SK-N-SH (cell line): ENCODE measurements at regions not wholly inside any gene's neighbourhood (a gene's known extent, or its start where the extent isn't known, plus 50 kb on each side); places are given as distances from the start of the nearest gene placed in this dataset.
A peak's percentile ranks its signal among the peaks of the same experiment; 100 is the strongest.

Experiments used
- CTCF ChIA-PET: fragments of 300-600, 350-600 bp; formaldehyde crosslinking; extraction: SDS; loops from one replicate; lab custom pipeline; 2021; lab: Yijun Ruan, JAX
- POLR2A ChIA-PET: fragments of 350-600 bp; sonication (Branson Sonifier 250); formaldehyde crosslinking; extraction: SDS; loops from one replicate; lab custom pipeline; 2020; ENCODE audit warnings: antibody characterized with exemption, inconsistent platforms; lab: Yijun Ruan, JAX
- DNase-seq: peaks from one replicate; pipeline ENCODE4 v3.0.0; 2012
- H2AFZ ChIP-seq: fragments of 200-600 bp; sonication (generic); 2 replicates; pipeline ENCODE4 v1.8.1; 2016; ENCODE audit warnings: antibody characterized with exemption, mild to moderate bottlenecking, low read depth
- H3F3A ChIP-seq: fragments of 200-600 bp; sonication (generic); replicated peaks from 2 replicates; pipeline ENCODE3; 2016; ENCODE audit warnings: antibody characterized with exemption, mild to moderate bottlenecking; ENCODE audit not compliant: insufficient read depth
- H3K27ac ChIP-seq, 2 experiments: fragments of 200-500 bp in 1 of 2; fragments of 200-600 bp in 1 of 2; sonication (Bioruptor generic) in 1 of 2; sonication (generic), shearing (Covaris generic) in 1 of 2; 2 replicates each; pipeline versions ENCODE4 v1.5.1 to v1.6.1; 2014 to 2016; ENCODE audit warnings: low read depth in 2 of 2, inconsistent platforms in 1 of 2, low read length in 1 of 2, mild to moderate bottlenecking in 1 of 2, mixed read lengths in 1 of 2
- H3K27me3 ChIP-seq: fragments of 200-600 bp; sonication (generic), shearing (Covaris generic); 2 replicates; pipeline ENCODE4 v1.6.1; 2016; ENCODE audit warnings: mixed run types; ENCODE audit not compliant: insufficient read depth
- H3K36me3 ChIP-seq, 2 experiments: fragments of 200-500 bp in 1 of 2; fragments of 200-600 bp in 1 of 2; sonication (Bioruptor generic) in 1 of 2; sonication (generic) in 1 of 2; replicated peaks in 1 of 2; 2 replicates each; pipeline versions ENCODE3 to v1.5.1; 2014 to 2016; ENCODE audit warnings: low read length in 1 of 2, mild to moderate bottlenecking in 1 of 2; ENCODE audit not compliant: insufficient read depth in 2 of 2, control insufficient read depth in 1 of 2
- H3K4me1 ChIP-seq, 2 experiments: fragments of 200-500 bp in 1 of 2; fragments of 200-600 bp in 1 of 2; sonication (Bioruptor generic) in 1 of 2; sonication (generic), shearing (Covaris generic) in 1 of 2; 2 replicates each; pipeline versions ENCODE4 v1.5.1 to v1.6.1; 2014 to 2016; ENCODE audit warnings: low read depth in 1 of 2, low read length in 1 of 2, mixed run types in 1 of 2; ENCODE audit not compliant: insufficient read depth in 2 of 2, control insufficient read depth in 1 of 2
- H3K4me2 ChIP-seq: fragments of 200-600 bp; sonication (generic), shearing (Covaris generic); 2 replicates; pipeline ENCODE4 v1.6.1; 2017; ENCODE audit warnings: mixed run types
- H3K4me3 ChIP-seq, 2 experiments: fragments of 200-500 bp in 1 of 2; fragments of 200-600 bp in 1 of 2; sonication (Bioruptor generic) in 1 of 2; sonication (generic), shearing (Covaris generic) in 1 of 2; 2 replicates each; pipeline versions ENCODE4 v1.5.1 to v1.8.1; 2014 to 2016; ENCODE audit warnings: low read depth in 2 of 2, inconsistent platforms in 1 of 2, low read length in 1 of 2, mild to moderate bottlenecking in 1 of 2, mixed read lengths in 1 of 2, moderate library complexity in 1 of 2
- H3K79me2 ChIP-seq: fragments of 200-600 bp; sonication (generic); 2 replicates; pipeline ENCODE4 v1.8.1; 2017; ENCODE audit warnings: mild to moderate bottlenecking; ENCODE audit not compliant: insufficient read depth
- H3K9ac ChIP-seq: fragments of 200-600 bp; sonication (generic); 2 replicates; pipeline ENCODE4 v1.6.1; 2017; ENCODE audit warnings: mixed run types
- H3K9me2 ChIP-seq: fragments of 200-600 bp; sonication (generic); 2 replicates; pipeline ENCODE4 v1.6.1; 2017; ENCODE audit warnings: mixed run types
- H3K9me3 ChIP-seq: fragments of 200-600 bp; sonication (generic); 2 replicates; pipeline ENCODE4 v1.6.1; 2017; ENCODE audit warnings: mixed run types, mild to moderate bottlenecking, moderate library complexity
- H4K20me1 ChIP-seq: fragments of 200-600 bp; sonication (generic); 2 replicates; pipeline ENCODE4 v1.6.1; 2017; ENCODE audit warnings: mild to moderate bottlenecking, mixed run types; ENCODE audit not compliant: insufficient read depth
- CHD2 ChIP-seq: fragments of 150-350 bp; IDR thresholded peaks from 2 replicates; pipeline ENCODE4 v1.6.1; 2018; ENCODE audit warnings: low read length; ENCODE audit not compliant: partially characterized antibody
- ELF1 ChIP-seq: IDR thresholded peaks from 2 replicates; pipeline ENCODE4 v1.4.0; 2012
- EP300 ChIP-seq, 2 experiments: IDR thresholded peaks; 2 replicates each; pipeline versions ENCODE4 v1.4.0 to v1.6.1; 2012; ENCODE audit warnings: borderline replicate concordance in 1 of 2, low read depth in 1 of 2, low read length in 1 of 2
- FOSL2 ChIP-seq: IDR thresholded peaks from 2 replicates; pipeline ENCODE4 v1.4.0; 2012; ENCODE audit warnings: low read depth, mild to moderate bottlenecking, moderate library complexity, borderline replicate concordance
- GATA2 ChIP-seq: sonication (generic); formaldehyde crosslinking; IDR thresholded peaks from 2 replicates; pipeline ENCODE4 v1.5.0; 2020; ENCODE audit warnings: mild to moderate bottlenecking, missing genetic modification reagents
- MXI1 ChIP-seq: IDR thresholded peaks from 2 replicates; pipeline ENCODE4 v1.6.1; 2012; ENCODE audit warnings: mild to moderate bottlenecking, low read depth, low read length, improper control_type of control experiment
- NFIC ChIP-seq: IDR thresholded peaks from 2 replicates; pipeline ENCODE4 v1.4.0; 2012; ENCODE audit warnings: borderline replicate concordance
- RAD21 ChIP-seq: IDR thresholded peaks from 2 replicates; pipeline ENCODE4 v1.6.1; 2012; ENCODE audit warnings: mild to moderate bottlenecking, low read length
- RCOR1 ChIP-seq: fragments of 150-350 bp; IDR thresholded peaks from 2 replicates; pipeline ENCODE4 v1.6.1; 2017; ENCODE audit warnings: antibody characterized with exemption, low read length
- RFX5 ChIP-seq: IDR thresholded peaks from 2 replicates; pipeline ENCODE4 v1.6.1; 2012; ENCODE audit warnings: mild to moderate bottlenecking, improper control_type of control experiment, low read length
- TAF1 ChIP-seq: IDR thresholded peaks from 2 replicates; pipeline ENCODE4 v1.6.1; 2012; ENCODE audit warnings: low read depth, mild to moderate bottlenecking, low read length, moderate library complexity, borderline replicate concordance
- TCF12 ChIP-seq: IDR thresholded peaks from 2 replicates; pipeline ENCODE4 v1.4.0; 2012
- YY1 ChIP-seq: IDR thresholded peaks from 2 replicates; pipeline ENCODE4 v1.4.0; 2012; ENCODE audit warnings: low read depth, mild to moderate bottlenecking
- WGBS: methylation state at CpG from one replicate; pipeline ENCODE4 v1.1.6; 2017; ENCODE audit warnings: low lambda C conversion rate; 5-methylcytosine and 5-hydroxymethylcytosine counted together
- TF ChIP-seq, protein P1 (sequence below): IDR thresholded peaks from 2 replicates; pipeline ENCODE4 v1.6.1; 2012; ENCODE audit warnings: mild to moderate bottlenecking, low read depth, low read length, moderate library complexity

DNA sequence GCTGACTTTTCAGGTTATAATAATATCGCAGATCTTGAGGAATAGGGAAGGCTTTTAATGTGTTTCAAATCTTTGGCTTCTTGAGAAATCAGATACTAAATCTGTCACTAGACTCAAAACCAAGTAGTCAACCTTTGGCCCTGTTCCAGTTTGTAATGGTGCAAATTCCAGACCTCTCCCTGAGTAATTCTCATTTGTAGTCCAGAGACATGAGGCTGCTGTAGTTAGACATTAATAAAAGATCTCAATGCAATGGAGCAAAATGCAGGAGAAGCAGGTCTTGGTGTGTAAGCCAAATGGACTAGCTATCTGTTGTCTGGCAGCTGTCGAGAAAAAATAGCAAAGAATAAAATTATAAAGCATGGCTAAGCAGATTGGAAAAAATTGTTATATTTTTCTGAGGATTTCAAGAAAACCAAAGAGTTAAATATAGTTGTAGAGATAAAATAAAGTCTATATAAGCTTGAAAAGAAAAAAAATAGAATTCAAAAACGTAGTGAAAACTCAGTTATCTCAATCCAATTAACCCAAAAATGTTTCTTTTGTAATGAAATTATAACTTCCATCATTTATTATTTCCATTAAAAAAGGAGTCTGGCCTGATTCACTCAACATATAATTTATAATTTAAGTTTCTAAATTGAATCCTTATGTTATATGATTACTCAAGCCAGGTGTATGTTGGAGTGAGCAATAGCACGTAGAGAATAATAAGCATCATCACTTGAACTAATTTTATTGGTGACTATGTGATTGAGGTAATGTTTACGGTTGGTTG is 161.5 kb upstream of the ADGRB3 start:
- 0 out of 2 replicates have a peak, but pooled peaks have one; percentile 18 for TF ChIP-seq MXI1
- TF ChIP-seq GATA2 = peak; percentile 31; the same call in 1 of the 2 replicates
- no peak for TF ChIP-seq RFX5
- TF ChIP-seq YY1 = no peak
- TF ChIP-seq, protein P1, sequence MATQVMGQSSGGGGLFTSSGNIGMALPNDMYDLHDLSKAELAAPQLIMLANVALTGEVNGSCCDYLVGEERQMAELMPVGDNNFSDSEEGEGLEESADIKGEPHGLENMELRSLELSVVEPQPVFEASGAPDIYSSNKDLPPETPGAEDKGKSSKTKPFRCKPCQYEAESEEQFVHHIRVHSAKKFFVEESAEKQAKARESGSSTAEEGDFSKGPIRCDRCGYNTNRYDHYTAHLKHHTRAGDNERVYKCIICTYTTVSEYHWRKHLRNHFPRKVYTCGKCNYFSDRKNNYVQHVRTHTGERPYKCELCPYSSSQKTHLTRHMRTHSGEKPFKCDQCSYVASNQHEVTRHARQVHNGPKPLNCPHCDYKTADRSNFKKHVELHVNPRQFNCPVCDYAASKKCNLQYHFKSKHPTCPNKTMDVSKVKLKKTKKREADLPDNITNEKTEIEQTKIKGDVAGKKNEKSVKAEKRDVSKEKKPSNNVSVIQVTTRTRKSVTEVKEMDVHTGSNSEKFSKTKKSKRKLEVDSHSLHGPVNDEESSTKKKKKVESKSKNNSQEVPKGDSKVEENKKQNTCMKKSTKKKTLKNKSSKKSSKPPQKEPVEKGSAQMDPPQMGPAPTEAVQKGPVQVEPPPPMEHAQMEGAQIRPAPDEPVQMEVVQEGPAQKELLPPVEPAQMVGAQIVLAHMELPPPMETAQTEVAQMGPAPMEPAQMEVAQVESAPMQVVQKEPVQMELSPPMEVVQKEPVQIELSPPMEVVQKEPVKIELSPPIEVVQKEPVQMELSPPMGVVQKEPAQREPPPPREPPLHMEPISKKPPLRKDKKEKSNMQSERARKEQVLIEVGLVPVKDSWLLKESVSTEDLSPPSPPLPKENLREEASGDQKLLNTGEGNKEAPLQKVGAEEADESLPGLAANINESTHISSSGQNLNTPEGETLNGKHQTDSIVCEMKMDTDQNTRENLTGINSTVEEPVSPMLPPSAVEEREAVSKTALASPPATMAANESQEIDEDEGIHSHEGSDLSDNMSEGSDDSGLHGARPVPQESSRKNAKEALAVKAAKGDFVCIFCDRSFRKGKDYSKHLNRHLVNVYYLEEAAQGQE = no peak
- no peak for TF ChIP-seq TCF12
- peak; percentile 35 for TF ChIP-seq RAD21
- TF ChIP-seq FOSL2 = no peak
- TF ChIP-seq CHD2 = peak; percentile 36
- no peak for TF ChIP-seq ELF1
- peak in 1 of 2 experiments; percentile 84; a peak in 2 of 4 replicates for TF ChIP-seq EP300 (IDR thresholded peaks at IDR 0.05; ENCODE audit: borderline replicate concordance in 1 of 2, low read depth in 1 of 2, low read length in 1 of 2)
- TF ChIP-seq NFIC = no peak
- no peak for TF ChIP-seq TAF1
- TF ChIP-seq RCOR1 = peak; percentile 50; the same call in 1 of the 2 replicates
- Histone ChIP-seq H3K27ac (peak overlapping the region in 1 of 2 experiments; percentile 98; a peak in 3 of 4 replicates), H4K20me1 (no peaks in the 10 kb centered on the region), H3K4me1 (peaks cover 0 to 5% of the 10 kb centered on the region in 2 experiments; a peak in 2 of 4 replicates), H3K27me3 (no peaks in the 10 kb centered on the region), H3K4me2 (no peak overlapping the region), H3K9ac (no peak overlapping the region), H3F3A (no peaks in the 10 kb centered on the region), H3K36me3 (no peaks in the 10 kb centered on the region), H3K9me3 (no peaks in the 10 kb centered on the region), H2AFZ (no peak overlapping the region), H3K79me2 (no peaks in the 10 kb centered on the region), H3K9me2 (no peaks in the 10 kb centered on the region), H3K4me3 (no peak overlapping the region)
- peak; percentile 28 for DNase-seq
- CTCF ChIA-PET = interaction anchor here (0.6 to 1.3 kb wide), 4 partner anchors 162 to 406 kb away, joined by 3 to 4 read pairs (median 3); no protein-coding TSS in a partner anchor
- WGBS = 11% methylated on average over 5 of the region's 5 CpGs
- POLR2A ChIA-PET = interaction anchor here (0.6 to 1.1 kb wide), 2 partner anchors 161 to 435 kb away, joined by 3 to 5 read pairs; partner anchors contain the start of gene ADGRB3
